Keratinocyte (primary cell): ENCODE measurements at regions not wholly inside any gene's neighbourhood (a gene's known extent, or its start where the extent isn't known, plus 50 kb on each side); places are given as distances from the start of the nearest gene placed in this dataset.

Experiments
- CTCF ChIP-seq, 3 experiments: IDR thresholded peaks in 1 of 3; conservative IDR thresholded peaks in 1 of 3; optimal IDR thresholded peaks in 1 of 3; 2 replicates in 2 of 3; 3 replicates in 1 of 3; pipeline versions ENCODE3 to v1.5.1; 2011; ENCODE audit warnings: low read length in 3 of 3, mild to moderate bottlenecking in 3 of 3, moderate library complexity in 2 of 3, control low read depth in 1 of 3, inconsistent platforms in 1 of 3; ENCODE audit not compliant: insufficient read depth in 2 of 3; ENCODE audit errors: extremely low read depth in 1 of 3
- EZH2 ChIP-seq: IDR thresholded peaks from one replicate; pipeline ENCODE4 v1.6.1; 2012; ENCODE audit warnings: inconsistent platforms, mild to moderate bottlenecking, low read length, moderate library complexity

- TF ChIP-seq CTCF (optimal IDR thresholded peaks at IDR 0.05 in 1 of 3, IDR thresholded peaks at IDR 0.05 in 1 of 3, conservative IDR thresholded peaks at IDR 0.05 in 1 of 3; ENCODE audit: extremely low read depth in 1 of 3, insufficient read depth in 2 of 3, low read length in 3 of 3) (no peak), EZH2 (no peak)
Observed at GRCh38 chr2:71976685-71977084, 171.0 kb downstream of the CYP26B1 start.
